ENCODE measurements at regions not wholly inside any gene's neighbourhood (a gene's known extent, or its start where the extent isn't known, plus 50 kb on each side); places are given as distances from the start of the nearest gene placed in this dataset.
"Not testable (repeated sequence)": the region's sequence is repeated elsewhere in the genome, so short reads cannot be mapped to it uniquely, and the experiment has no call there.

- DNase-seq; H3K36me3 ChIP-seq (replicated peaks in 1 of 2; ENCODE audit: control extremely low read depth in 1 of 2, control insufficient read depth in 1 of 2, extremely low read depth in 1 of 2, insufficient read depth in 2 of 2, low read length in 1 of 2); H3K27me3 Mint-ChIP-seq; H3K79me2 ChIP-seq (ENCODE audit: control insufficient read depth, insufficient read depth, low read length); H3K4me3 ChIP-seq (ENCODE audit: control extremely low read depth in 1 of 5, extremely low read depth in 1 of 5, insufficient read depth in 1 of 5, low read depth in 2 of 5, low read length in 4 of 5); CTCF ChIA-PET; intact Hi-C loops (cut with micrococcal nuclease); H2AFZ ChIP-seq (ENCODE audit: insufficient read depth, low read depth, low read length, poor library complexity, severe bottlenecking); H3K4me3 Mint-ChIP-seq; H4K20me1 ChIP-seq (ENCODE audit: control insufficient read depth, insufficient read depth, low read length, poor library complexity, severe bottlenecking); H3K27me3 ChIP-seq (replicated peaks in 1 of 4; ENCODE audit: control extremely low read depth in 1 of 4, control insufficient read depth in 3 of 4, insufficient read depth in 4 of 4, low read length in 3 of 4); H3K27ac ChIP-seq (ENCODE audit: low read length in 2 of 2); H3K4me1 Mint-ChIP-seq; H3K9me3 Mint-ChIP-seq (ENCODE audit: insufficient read depth); H3K9me3 ChIP-seq (ENCODE audit: control extremely low read depth in 1 of 3, control insufficient read depth in 2 of 3, insufficient read depth in 1 of 3, low read length in 2 of 3); POLR2A ChIA-PET; ATAC-seq (ENCODE audit: low read depth); H3K4me2 ChIP-seq (replicated peaks; ENCODE audit: low read depth, low read length, poor library complexity, severe bottlenecking); H3K27ac Mint-ChIP-seq; H3K9ac ChIP-seq (ENCODE audit: low read length): not testable (repeated sequence)
- no CpG with 5 or more reads among the region's 3 CpGs for WGBS (ENCODE audit: insufficient coverage)
- H3K4me1 ChIP-seq (ENCODE audit: control insufficient read depth in 2 of 2, insufficient read depth in 2 of 2, low read length in 2 of 2) = peaks cover 10 to 16% of the 10 kb centered on the region in 2 donors
Measured at GRCh38 chr16:31692338-31692737, 164.6 kb downstream of the AHSP start.

DNA sequence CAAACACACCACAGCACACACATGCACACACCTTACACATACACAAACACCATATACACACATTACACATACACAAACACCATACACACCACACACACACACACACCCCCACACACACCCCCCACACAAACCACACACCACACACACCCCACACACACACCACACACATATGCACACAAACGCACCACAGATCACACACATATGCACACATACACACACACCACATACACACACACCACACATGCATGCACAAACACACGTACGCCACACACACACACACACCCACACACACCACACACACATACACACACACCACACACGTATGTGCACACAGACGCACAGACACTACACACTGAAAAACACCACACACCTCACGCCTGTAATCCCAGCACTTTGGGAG is 166.0 kb downstream of the AHSP start:
- H3K27me3 ChIP-seq (replicated peaks in 1 of 4; ENCODE audit: control extremely low read depth in 1 of 4, control insufficient read depth in 3 of 4, insufficient read depth in 4 of 4, low read length in 3 of 4) = no peaks in the 10 kb centered on the region
- H3K4me3 ChIP-seq (ENCODE audit: control extremely low read depth in 1 of 5, extremely low read depth in 1 of 5, insufficient read depth in 1 of 5, low read depth in 2 of 5, low read length in 4 of 5) = no peak overlapping the region
- no peaks in the 10 kb centered on the region for H3K36me3 ChIP-seq (replicated peaks in 1 of 2; ENCODE audit: control extremely low read depth in 1 of 2, control insufficient read depth in 1 of 2, extremely low read depth in 1 of 2, insufficient read depth in 2 of 2, low read length in 1 of 2)
- Mint-ChIP-seq H3K9me3 (ENCODE audit: insufficient read depth) (no peaks in the 10 kb centered on the region), H3K4me3 (no peak overlapping the region), H3K4me1 (peaks cover 5% of the 10 kb centered on the region), H3K27me3 (no peaks in the 10 kb centered on the region), H3K27ac (no peak overlapping the region)
- POLR2A ChIA-PET = no interaction called here
- no peaks in the 10 kb centered on the region for H4K20me1 ChIP-seq (ENCODE audit: control insufficient read depth, insufficient read depth, low read length, poor library complexity, severe bottlenecking)
- peaks cover 10 to 16% of the 10 kb centered on the region in 2 donors for H3K4me1 ChIP-seq (ENCODE audit: control insufficient read depth in 2 of 2, insufficient read depth in 2 of 2, low read length in 2 of 2)
- H3K79me2 ChIP-seq (ENCODE audit: control insufficient read depth, insufficient read depth, low read length) = no peaks in the 10 kb centered on the region
- no peak overlapping the region for H3K27ac ChIP-seq (ENCODE audit: low read length in 2 of 2)
- H3K9ac ChIP-seq (ENCODE audit: low read length) = no peak overlapping the region
- ATAC-seq (ENCODE audit: low read depth) (no peak), DNase-seq (no peak)
- 97% methylated on average over 3 of the region's 6 CpGs for WGBS (ENCODE audit: insufficient coverage)
- peaks cover 0 to 2% (median 0%) of the 10 kb centered on the region in 3 donors for H3K9me3 ChIP-seq (ENCODE audit: control extremely low read depth in 1 of 3, control insufficient read depth in 2 of 3, insufficient read depth in 1 of 3, low read length in 2 of 3)
- TF ChIP-seq, protein P1, sequence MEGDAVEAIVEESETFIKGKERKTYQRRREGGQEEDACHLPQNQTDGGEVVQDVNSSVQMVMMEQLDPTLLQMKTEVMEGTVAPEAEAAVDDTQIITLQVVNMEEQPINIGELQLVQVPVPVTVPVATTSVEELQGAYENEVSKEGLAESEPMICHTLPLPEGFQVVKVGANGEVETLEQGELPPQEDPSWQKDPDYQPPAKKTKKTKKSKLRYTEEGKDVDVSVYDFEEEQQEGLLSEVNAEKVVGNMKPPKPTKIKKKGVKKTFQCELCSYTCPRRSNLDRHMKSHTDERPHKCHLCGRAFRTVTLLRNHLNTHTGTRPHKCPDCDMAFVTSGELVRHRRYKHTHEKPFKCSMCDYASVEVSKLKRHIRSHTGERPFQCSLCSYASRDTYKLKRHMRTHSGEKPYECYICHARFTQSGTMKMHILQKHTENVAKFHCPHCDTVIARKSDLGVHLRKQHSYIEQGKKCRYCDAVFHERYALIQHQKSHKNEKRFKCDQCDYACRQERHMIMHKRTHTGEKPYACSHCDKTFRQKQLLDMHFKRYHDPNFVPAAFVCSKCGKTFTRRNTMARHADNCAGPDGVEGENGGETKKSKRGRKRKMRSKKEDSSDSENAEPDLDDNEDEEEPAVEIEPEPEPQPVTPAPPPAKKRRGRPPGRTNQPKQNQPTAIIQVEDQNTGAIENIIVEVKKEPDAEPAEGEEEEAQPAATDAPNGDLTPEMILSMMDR (IDR thresholded peaks at IDR 0.05) = no peak
- TF ChIP-seq EZH2 (IDR thresholded peaks at IDR 0.05; ENCODE audit: borderline replicate concordance, insufficient read depth, low read depth, low read length, poor library complexity, severe bottlenecking) = no peak
- no peak overlapping the region for H3K4me2 ChIP-seq (replicated peaks; ENCODE audit: low read depth, low read length, poor library complexity, severe bottlenecking)
- intact Hi-C loops (cut with micrococcal nuclease) = no loop called here
- no peak overlapping the region for H2AFZ ChIP-seq (ENCODE audit: insufficient read depth, low read depth, low read length, poor library complexity, severe bottlenecking)
- CTCF ChIA-PET = no interaction called here
